Tibial nerve (tissue), 4 donors: ENCODE measurements at regions not wholly inside any gene's neighbourhood (a gene's known extent, or its start where the extent isn't known, plus 50 kb on each side); places are given as distances from the start of the nearest gene placed in this dataset.

ENCODE experiments used
- DNase-seq, 2 donors: peaks; one replicate each; pipeline ENCODE4 v3.0.0-alpha.2; 2019; ENCODE audit warnings: low spot score in 2 of 2
- H3K27ac ChIP-seq, 4 donors: fragments of 200-600 bp; sonication (generic) in 3 of 4; one replicate each; pipeline ENCODE4 v1.5.1; 2017 to 2019; ENCODE audit warnings: mild to moderate bottlenecking in 1 of 4
- H3K27me3 ChIP-seq, 2 donors: fragments of 200-600 bp; sonication (generic) in 1 of 2; one replicate each; pipeline versions ENCODE4 v1.5.1 to v1.6.0; 2017 to 2019
- H3K36me3 ChIP-seq, 3 donors: fragments of 200-600 bp; sonication (generic); one replicate each; pipeline ENCODE4 v1.5.1; 2018 to 2019
- H3K4me1 ChIP-seq, 4 donors: fragments of 200-600 bp; sonication (generic) in 3 of 4; one replicate each; pipeline ENCODE4 v1.5.1; 2017 to 2019
- H3K4me3 ChIP-seq, 4 donors: fragments of 200-600 bp; sonication (generic) in 3 of 4; one replicate each; pipeline ENCODE4 v1.5.1; 2017 to 2019; ENCODE audit warnings: mild to moderate bottlenecking in 1 of 4, moderate library complexity in 1 of 4
- H3K9me3 ChIP-seq, 4 donors: fragments of 200-600 bp; sonication (generic) in 3 of 4; one replicate each; pipeline ENCODE4 v1.5.1; 2017 to 2019
- EP300 ChIP-seq, 2 donors: sonication (generic); formaldehyde crosslinking; IDR thresholded peaks; one replicate each; pipeline ENCODE4 v1.6.1; 2017; ENCODE audit warnings: antibody characterized with exemption in 2 of 2, mild to moderate bottlenecking in 1 of 2
- POLR2A ChIP-seq, 2 donors: fragments of 450-650 bp; IDR thresholded peaks; one replicate each; pipeline ENCODE4 v1.6.1; 2017; ENCODE audit warnings: antibody characterized with exemption in 2 of 2, mild to moderate bottlenecking in 2 of 2, moderate library complexity in 2 of 2
- WGBS, 2 donors: methylation state at CpG; one replicate each; pipeline ENCODE4 v1.1.5; 2018; 5-methylcytosine and 5-hydroxymethylcytosine counted together
- TF ChIP-seq, protein P1 (sequence below), 5 experiments: fragments of 200-600 bp in 3 of 5; fragments of 450-650 bp in 2 of 5; sonication (generic) in 3 of 5; IDR thresholded peaks; one replicate each; pipeline ENCODE4 v1.5.1; 2016 to 2019; ENCODE audit warnings: antibody characterized with exemption in 5 of 5, mild to moderate bottlenecking in 3 of 5, moderate library complexity in 2 of 5

- Histone ChIP-seq H3K9me3 (peaks cover 0 to 8% (median 0%) of the 10 kb centered on the region in 4 donors), H3K27ac (no peak overlapping the region), H3K4me1 (no peaks in the 10 kb centered on the region), H3K36me3 (no peaks in the 10 kb centered on the region), H3K27me3 (no peaks in the 10 kb centered on the region), H3K4me3 (no peak overlapping the region)
- no peak for TF ChIP-seq EP300 (IDR thresholded peaks at IDR 0.05)
- no peak for TF ChIP-seq POLR2A (IDR thresholded peaks at IDR 0.05)
- WGBS, 2 donors, result 89 to 94% methylated on average over 9 to 10 of the region's 12 CpGs
- no peak for DNase-seq
These were observed 98.2 kb upstream of the SLC22A11 start for GRCh38 chr11:64457416-64458010.

GRCh38 chr11:64458997-64459396 is 96.7 kb upstream of the SLC22A11 start:
- 18 to 19% methylated on average over 10 of the region's 10 CpGs for WGBS, 2 donors

DNA sequence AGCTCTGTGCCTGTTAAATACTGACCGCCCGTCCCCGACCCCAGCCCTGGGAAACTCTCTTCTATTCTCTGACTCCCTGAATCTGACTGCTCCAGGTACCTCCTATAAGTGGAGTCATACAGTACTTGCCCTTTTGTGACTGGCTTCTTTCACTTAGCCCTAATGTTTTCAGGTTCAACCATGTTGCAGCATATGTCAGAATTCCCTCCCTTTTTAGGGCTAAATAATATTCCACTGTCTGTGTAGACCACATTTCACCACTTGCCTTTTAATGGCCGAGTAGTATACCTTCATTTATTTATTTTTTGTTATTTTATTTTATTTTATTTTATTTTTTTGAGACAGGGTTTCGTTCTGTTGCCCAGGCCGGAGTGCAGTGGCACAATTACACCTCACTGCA is 96.1 kb upstream of the SLC22A11 start:
- TF ChIP-seq EP300 (IDR thresholded peaks at IDR 0.05) (no peak), POLR2A (IDR thresholded peaks at IDR 0.05) (no peak)
- TF ChIP-seq, protein P1, sequence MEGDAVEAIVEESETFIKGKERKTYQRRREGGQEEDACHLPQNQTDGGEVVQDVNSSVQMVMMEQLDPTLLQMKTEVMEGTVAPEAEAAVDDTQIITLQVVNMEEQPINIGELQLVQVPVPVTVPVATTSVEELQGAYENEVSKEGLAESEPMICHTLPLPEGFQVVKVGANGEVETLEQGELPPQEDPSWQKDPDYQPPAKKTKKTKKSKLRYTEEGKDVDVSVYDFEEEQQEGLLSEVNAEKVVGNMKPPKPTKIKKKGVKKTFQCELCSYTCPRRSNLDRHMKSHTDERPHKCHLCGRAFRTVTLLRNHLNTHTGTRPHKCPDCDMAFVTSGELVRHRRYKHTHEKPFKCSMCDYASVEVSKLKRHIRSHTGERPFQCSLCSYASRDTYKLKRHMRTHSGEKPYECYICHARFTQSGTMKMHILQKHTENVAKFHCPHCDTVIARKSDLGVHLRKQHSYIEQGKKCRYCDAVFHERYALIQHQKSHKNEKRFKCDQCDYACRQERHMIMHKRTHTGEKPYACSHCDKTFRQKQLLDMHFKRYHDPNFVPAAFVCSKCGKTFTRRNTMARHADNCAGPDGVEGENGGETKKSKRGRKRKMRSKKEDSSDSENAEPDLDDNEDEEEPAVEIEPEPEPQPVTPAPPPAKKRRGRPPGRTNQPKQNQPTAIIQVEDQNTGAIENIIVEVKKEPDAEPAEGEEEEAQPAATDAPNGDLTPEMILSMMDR (IDR thresholded peaks at IDR 0.05), result no peak
- no peaks in the 10 kb centered on the region for H3K27me3 ChIP-seq
- no peaks in the 10 kb centered on the region for H3K36me3 ChIP-seq
- no peaks in the 10 kb centered on the region for H3K4me1 ChIP-seq
- H3K4me3 ChIP-seq, result no peak overlapping the region
- H3K9me3 ChIP-seq, result no peaks in the 10 kb centered on the region
- H3K27ac ChIP-seq, result no peak overlapping the region
- DNase-seq, result no peak
- 94 to 95% methylated on average over 6 of the region's 6 CpGs for WGBS, 2 donors

More at GRCh38 chr11:64458997-64459396, 96.7 kb upstream of the SLC22A11 start:
- no peaks in the 10 kb centered on the region for H3K4me1 ChIP-seq
- DNase-seq, result no peak
- H3K4me3 ChIP-seq, result no peak overlapping the region
- H3K27me3 ChIP-seq, result no peaks in the 10 kb centered on the region
- TF ChIP-seq, protein P1 (IDR thresholded peaks at IDR 0.05), result no peak
- TF ChIP-seq POLR2A (IDR thresholded peaks at IDR 0.05), result no peak
- TF ChIP-seq EP300 (IDR thresholded peaks at IDR 0.05), result no peak
- H3K9me3 ChIP-seq, result no peaks in the 10 kb centered on the region
- H3K36me3 ChIP-seq, result no peaks in the 10 kb centered on the region
- H3K27ac ChIP-seq, result no peak overlapping the region

- Histone ChIP-seq H3K9me3 (no peaks in the 10 kb centered on the region), H3K4me3 (no peak overlapping the region), H3K36me3 (no peaks in the 10 kb centered on the region), H3K27me3 (no peaks in the 10 kb centered on the region), H3K27ac (no peak overlapping the region), H3K4me1 (no peaks in the 10 kb centered on the region)
- DNase-seq, result no peak
- TF ChIP-seq POLR2A (IDR thresholded peaks at IDR 0.05) (no peak), EP300 (IDR thresholded peaks at IDR 0.05) (no peak)
- TF ChIP-seq, protein P1 (IDR thresholded peaks at IDR 0.05), result no peak
- WGBS, 2 donors, result 87 to 89% methylated on average over 3 of the region's 3 CpGs
These were observed 94.7 kb upstream of the SLC22A11 start for GRCh38 chr11:64461081-64461480.

DNA sequence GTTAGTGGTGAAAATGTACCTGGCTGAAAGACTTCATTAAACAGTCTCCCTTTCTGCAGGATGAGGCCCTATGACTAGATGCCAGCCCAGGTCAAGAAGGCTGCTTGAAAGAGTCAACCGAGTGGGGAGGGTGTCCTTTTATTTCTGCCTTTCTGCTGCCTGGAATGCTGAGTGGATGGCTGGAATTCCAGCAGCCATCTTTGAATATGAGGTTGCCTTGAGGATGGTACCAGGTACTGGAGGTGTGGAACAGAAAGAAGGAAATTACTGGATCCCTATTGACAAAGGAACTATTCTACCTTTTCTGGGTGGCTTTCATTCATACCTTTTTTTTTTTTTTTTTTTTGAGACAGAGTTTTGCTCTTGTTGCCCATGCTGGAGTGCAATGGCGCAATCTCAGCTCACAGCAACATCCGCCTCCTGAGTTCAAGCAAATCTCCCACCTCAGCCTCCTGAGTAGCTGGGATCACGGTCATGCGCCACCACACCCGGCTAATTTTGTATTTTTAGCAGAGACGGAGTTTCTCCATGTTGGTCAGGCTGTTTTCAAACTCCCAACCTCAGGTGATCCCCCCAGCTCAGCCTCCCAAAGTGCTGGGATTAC is 89.5 kb upstream of the SLC22A11 start:
- H3K9me3 ChIP-seq, result peaks cover 0 to 14% (median 0%) of the 10 kb centered on the region in 4 donors
- H3K27me3 ChIP-seq, result no peaks in the 10 kb centered on the region
- H3K4me3 ChIP-seq, result no peak overlapping the region
- H3K36me3 ChIP-seq, result no peaks in the 10 kb centered on the region
- DNase-seq, result no peak
- no peaks in the 10 kb centered on the region for H3K4me1 ChIP-seq
- no peak overlapping the region for H3K27ac ChIP-seq
- no peak for TF ChIP-seq POLR2A (IDR thresholded peaks at IDR 0.05)
- TF ChIP-seq, protein P1 (IDR thresholded peaks at IDR 0.05), result no peak
- no peak for TF ChIP-seq EP300 (IDR thresholded peaks at IDR 0.05)
- WGBS, 2 donors, result 90 to 93% methylated on average over 7 of the region's 7 CpGs
